ENCODE measurements at regions not wholly inside any gene's neighbourhood (a gene's known extent, or its start where the extent isn't known, plus 50 kb on each side); places are given as distances from the start of the nearest gene placed in this dataset.

DNA sequence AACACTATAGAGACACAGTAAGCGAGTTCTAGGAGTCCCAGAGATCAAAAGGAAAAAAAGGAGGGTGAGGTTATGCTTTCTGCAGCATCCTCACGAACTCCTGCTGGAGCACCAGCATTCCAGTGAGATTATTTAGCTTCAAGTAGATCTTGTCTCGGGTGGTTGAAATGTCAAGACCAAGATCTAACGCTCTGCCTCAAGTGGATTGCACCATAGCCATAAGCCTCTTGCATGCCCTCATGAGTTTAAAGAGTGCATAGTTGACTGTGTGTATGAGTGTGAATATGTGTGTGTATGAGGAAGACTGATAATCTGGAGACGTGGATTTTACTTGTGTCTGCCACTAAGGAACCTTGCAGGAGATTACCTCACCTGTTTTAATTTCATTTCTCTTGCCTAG, 335.3 kb upstream of the ADAMTSL1 start:
- Mint-ChIP-seq H3K27me3 (ENCODE audit: low read depth) (peaks cover 7% of the 10 kb centered on the region), H3K4me3 (no peak overlapping the region), H3K9me3 (peaks cover 0 to 2% of the 10 kb centered on the region in 2 donors), H3K36me3 (ENCODE audit: insufficient read depth in 2 of 2) (no peaks in the 10 kb centered on the region), H3K4me1 (ENCODE audit: low read depth) (no peaks in the 10 kb centered on the region), H3K27ac (no peak overlapping the region)
- ATAC-seq (replicated peaks in 1 of 2): no peak
- no peak for DNase-seq

DNA sequence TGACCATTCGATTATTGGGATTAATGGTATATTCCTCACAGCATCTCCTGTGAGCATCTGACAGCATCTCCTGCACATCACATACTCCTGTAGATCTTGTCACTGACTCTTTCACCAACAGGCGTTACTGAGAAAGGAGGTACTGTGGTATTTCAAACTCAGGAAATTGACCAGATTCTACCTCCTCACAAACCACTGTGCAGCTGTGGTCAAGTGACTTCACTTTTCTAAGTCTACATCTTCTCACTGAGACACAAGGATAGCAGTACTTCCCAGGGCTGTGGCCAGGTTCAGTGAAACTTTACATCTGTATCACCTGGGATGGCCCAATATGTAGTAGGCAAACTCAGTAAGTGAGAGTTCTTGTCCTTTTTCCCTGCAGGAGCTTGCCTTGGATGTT, 332.3 kb upstream of the ADAMTSL1 start:
- H3K36me3 Mint-ChIP-seq (ENCODE audit: insufficient read depth in 2 of 2): no peaks in the 10 kb centered on the region
- no peak overlapping the region for H3K27ac Mint-ChIP-seq
- ATAC-seq (replicated peaks in 1 of 2): no peak
- H3K4me3 Mint-ChIP-seq: no peak overlapping the region
- no peak for DNase-seq
- H3K4me1 Mint-ChIP-seq (ENCODE audit: low read depth): no peaks in the 10 kb centered on the region
- H3K9me3 Mint-ChIP-seq: no peaks in the 10 kb centered on the region
- peaks cover 2% of the 10 kb centered on the region for H3K27me3 Mint-ChIP-seq (ENCODE audit: low read depth)

- no peak overlapping the region for H3K27ac Mint-ChIP-seq
- H3K36me3 Mint-ChIP-seq (ENCODE audit: insufficient read depth in 2 of 2): no peaks in the 10 kb centered on the region
- ATAC-seq (replicated peaks in 1 of 2): no peak
- H3K27me3 Mint-ChIP-seq (ENCODE audit: low read depth): no peaks in the 10 kb centered on the region
- DNase-seq: no peak
- H3K9me3 Mint-ChIP-seq: no peaks in the 10 kb centered on the region
- H3K4me1 Mint-ChIP-seq (ENCODE audit: low read depth): no peaks in the 10 kb centered on the region
- no peak overlapping the region for H3K4me3 Mint-ChIP-seq
Measured at GRCh38 chr9:18143073-18143745, 330.7 kb upstream of the ADAMTSL1 start.

- H3K27ac Mint-ChIP-seq: no peak overlapping the region
- ATAC-seq (replicated peaks in 1 of 2) (no peak), DNase-seq (no peak)
- H3K4me3 Mint-ChIP-seq: no peak overlapping the region
- H3K27me3 Mint-ChIP-seq (ENCODE audit: low read depth): no peaks in the 10 kb centered on the region
- H3K36me3 Mint-ChIP-seq (ENCODE audit: insufficient read depth in 2 of 2): no peaks in the 10 kb centered on the region
- no peaks in the 10 kb centered on the region for H3K4me1 Mint-ChIP-seq (ENCODE audit: low read depth)
- peaks cover 2 to 7% of the 10 kb centered on the region in 2 donors for H3K9me3 Mint-ChIP-seq
Measured at GRCh38 chr9:18146329-18146728, 327.6 kb upstream of the ADAMTSL1 start.

DNA sequence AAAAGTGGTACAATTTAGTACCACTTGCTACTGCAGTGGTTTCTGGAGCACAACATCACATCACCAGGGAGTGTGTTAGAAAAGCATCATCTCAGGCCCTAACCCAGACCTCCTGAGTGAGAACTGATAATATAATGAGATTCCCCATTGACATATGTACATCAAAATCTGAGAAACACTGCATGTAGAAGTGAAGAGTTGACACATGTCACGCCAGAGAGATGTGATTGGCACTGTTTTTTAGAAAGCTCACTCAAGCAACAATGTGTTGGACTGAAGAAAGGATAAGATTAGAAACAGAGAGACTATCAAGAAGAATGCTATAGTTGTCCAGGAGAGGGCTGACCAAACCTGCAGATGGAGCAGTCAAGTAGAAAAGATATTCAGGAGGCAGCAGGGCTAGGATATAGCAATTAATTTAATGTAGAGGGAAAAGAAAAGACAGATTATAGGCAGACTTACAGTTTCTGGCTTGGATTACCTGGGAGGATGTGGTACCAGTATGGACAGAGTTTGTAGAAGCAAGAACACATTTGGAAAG, 324.4 kb upstream of the ADAMTSL1 start:
- H3K36me3 Mint-ChIP-seq (ENCODE audit: insufficient read depth in 2 of 2): no peaks in the 10 kb centered on the region
- no peak overlapping the region for H3K4me3 Mint-ChIP-seq
- no peaks in the 10 kb centered on the region for H3K27me3 Mint-ChIP-seq (ENCODE audit: low read depth)
- DNase-seq (no peak), ATAC-seq (replicated peaks in 1 of 2) (no peak)
- no peak overlapping the region for H3K27ac Mint-ChIP-seq
- no peaks in the 10 kb centered on the region for H3K4me1 Mint-ChIP-seq (ENCODE audit: low read depth)
- H3K9me3 Mint-ChIP-seq: peaks cover 2 to 7% of the 10 kb centered on the region in 2 donors

- ATAC-seq (replicated peaks in 1 of 2) (no peak), DNase-seq (no peak)
- Mint-ChIP-seq H3K27me3 (ENCODE audit: low read depth) (no peaks in the 10 kb centered on the region), H3K27ac (no peak overlapping the region), H3K9me3 (peaks cover 2 to 5% of the 10 kb centered on the region in 2 donors), H3K36me3 (ENCODE audit: insufficient read depth in 2 of 2) (peaks cover 0 to 1% of the 10 kb centered on the region in 2 donors), H3K4me3 (no peak overlapping the region), H3K4me1 (ENCODE audit: low read depth) (no peaks in the 10 kb centered on the region)
Measured at GRCh38 chr9:18154661-18155060, 319.3 kb upstream of the ADAMTSL1 start.

DNA sequence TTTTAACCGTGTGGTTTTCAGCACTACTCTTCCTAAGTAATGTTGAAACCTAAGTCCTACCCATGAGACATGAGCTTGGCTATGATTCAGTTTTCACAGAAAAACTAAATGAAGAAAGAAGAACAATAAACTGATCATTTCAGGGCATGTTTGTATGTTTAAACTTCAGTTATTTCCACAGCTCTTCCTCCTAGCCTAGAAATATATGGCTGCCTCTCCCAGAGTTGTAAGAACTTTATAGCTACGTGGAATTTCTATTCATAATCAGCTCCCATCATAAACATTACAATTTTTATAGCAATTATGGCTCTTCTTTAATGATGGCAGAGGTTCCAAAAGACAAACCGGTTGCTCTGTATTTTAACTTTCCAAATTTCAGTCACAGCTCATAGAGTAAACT, 314.7 kb upstream of the ADAMTSL1 start:
- no peak overlapping the region for H3K4me3 Mint-ChIP-seq
- DNase-seq (no peak), ATAC-seq (replicated peaks in 1 of 2) (no peak)
- H3K36me3 Mint-ChIP-seq (ENCODE audit: insufficient read depth in 2 of 2): peaks cover 0 to 1% of the 10 kb centered on the region in 2 donors
- no peaks in the 10 kb centered on the region for H3K4me1 Mint-ChIP-seq (ENCODE audit: low read depth)
- peak overlapping the region; percentile 38 for H3K27ac Mint-ChIP-seq
- peaks cover 0 to 2% of the 10 kb centered on the region in 2 donors for H3K9me3 Mint-ChIP-seq
- no peaks in the 10 kb centered on the region for H3K27me3 Mint-ChIP-seq (ENCODE audit: low read depth)

- Mint-ChIP-seq H3K27ac (no peak overlapping the region), H3K4me3 (no peak overlapping the region), H3K4me1 (ENCODE audit: low read depth) (no peaks in the 10 kb centered on the region), H3K27me3 (ENCODE audit: low read depth) (no peaks in the 10 kb centered on the region), H3K36me3 (ENCODE audit: insufficient read depth in 2 of 2) (peaks cover 0 to 1% of the 10 kb centered on the region in 2 donors), H3K9me3 (peaks cover 0 to 2% of the 10 kb centered on the region in 2 donors)
- DNase-seq (no peak), ATAC-seq (replicated peaks in 1 of 2) (no peak)
Measured at GRCh38 chr9:18163146-18163545, 310.8 kb upstream of the ADAMTSL1 start.

GRCh38 chr9:18167733-18168132, 306.2 kb upstream of the ADAMTSL1 start:
- H3K27ac Mint-ChIP-seq: no peak overlapping the region
- no peaks in the 10 kb centered on the region for H3K36me3 Mint-ChIP-seq (ENCODE audit: insufficient read depth in 2 of 2)
- H3K4me1 Mint-ChIP-seq (ENCODE audit: low read depth): no peaks in the 10 kb centered on the region
- peaks cover 0 to 2% of the 10 kb centered on the region in 2 donors for H3K9me3 Mint-ChIP-seq
- DNase-seq (no peak), ATAC-seq (replicated peaks in 1 of 2) (no peak)
- H3K27me3 Mint-ChIP-seq (ENCODE audit: low read depth): no peaks in the 10 kb centered on the region
- H3K4me3 Mint-ChIP-seq: no peak overlapping the region

- Mint-ChIP-seq H3K4me3 (no peak overlapping the region), H3K4me1 (ENCODE audit: low read depth) (no peaks in the 10 kb centered on the region), H3K27me3 (ENCODE audit: low read depth) (no peaks in the 10 kb centered on the region), H3K27ac (no peak overlapping the region), H3K36me3 (ENCODE audit: insufficient read depth in 2 of 2) (no peaks in the 10 kb centered on the region), H3K9me3 (peaks cover 2 to 6% of the 10 kb centered on the region in 2 donors)
- DNase-seq (no peak), ATAC-seq (replicated peaks in 1 of 2) (no peak)
Measured at GRCh38 chr9:18173923-18174322, 300.0 kb upstream of the ADAMTSL1 start.

- Mint-ChIP-seq H3K27me3 (ENCODE audit: low read depth) (no peaks in the 10 kb centered on the region), H3K36me3 (ENCODE audit: insufficient read depth in 2 of 2) (no peaks in the 10 kb centered on the region), H3K27ac (no peak overlapping the region), H3K9me3 (peaks cover 2% of the 10 kb centered on the region in 2 donors), H3K4me1 (ENCODE audit: low read depth) (no peaks in the 10 kb centered on the region), H3K4me3 (no peak overlapping the region)
- DNase-seq (no peak), ATAC-seq (replicated peaks in 1 of 2) (no peak)
Measured at GRCh38 chr9:18182636-18183035, 291.3 kb upstream of the ADAMTSL1 start.

GRCh38 chr9:18183974-18184373, 290.0 kb upstream of the ADAMTSL1 start:
- Mint-ChIP-seq H3K27ac (no peak overlapping the region), H3K36me3 (ENCODE audit: insufficient read depth in 2 of 2) (no peaks in the 10 kb centered on the region)
- DNase-seq: no peak

DNA sequence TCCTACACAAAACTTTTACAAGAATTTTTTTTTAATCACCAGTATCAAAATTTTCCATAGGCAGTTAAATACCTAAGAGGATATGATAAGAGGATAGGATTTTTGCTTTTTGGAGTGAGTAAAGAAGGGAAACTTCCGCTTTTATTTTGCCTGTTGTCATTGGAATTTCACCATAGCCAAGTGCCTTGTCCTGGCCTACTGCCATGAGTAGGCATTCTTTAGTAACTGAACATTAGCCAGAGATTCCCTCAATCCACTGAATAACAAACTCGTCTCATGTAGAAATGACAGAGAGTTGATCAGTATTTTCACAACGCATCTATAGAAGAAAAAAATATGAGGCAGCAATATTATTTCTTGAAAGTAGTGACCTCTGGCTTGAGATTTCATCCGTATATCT, 289.6 kb upstream of the ADAMTSL1 start:
- peaks cover 0 to 2% of the 10 kb centered on the region in 2 donors for H3K9me3 Mint-ChIP-seq

More at GRCh38 chr9:18183974-18184373, 290.0 kb upstream of the ADAMTSL1 start:
- no peaks in the 10 kb centered on the region for H3K27me3 Mint-ChIP-seq (ENCODE audit: low read depth)
- H3K4me3 Mint-ChIP-seq: no peak overlapping the region
- peaks cover 0 to 2% of the 10 kb centered on the region in 2 donors for H3K9me3 Mint-ChIP-seq
- no peaks in the 10 kb centered on the region for H3K4me1 Mint-ChIP-seq (ENCODE audit: low read depth)
- no peak for ATAC-seq (replicated peaks in 1 of 2)

GRCh38 chr9:18185196-18185595, 288.8 kb upstream of the ADAMTSL1 start:
- H3K4me3 Mint-ChIP-seq: no peak overlapping the region

More for the DNA sequence above, 289.6 kb upstream of the ADAMTSL1 start:
- Mint-ChIP-seq H3K27ac (no peak overlapping the region), H3K4me1 (ENCODE audit: low read depth) (no peaks in the 10 kb centered on the region), H3K36me3 (ENCODE audit: insufficient read depth in 2 of 2) (no peaks in the 10 kb centered on the region), H3K4me3 (no peak overlapping the region), H3K27me3 (ENCODE audit: low read depth) (no peaks in the 10 kb centered on the region)
- ATAC-seq (replicated peaks in 1 of 2) (no peak), DNase-seq (no peak)

More at GRCh38 chr9:18185196-18185595, 288.8 kb upstream of the ADAMTSL1 start:
- Mint-ChIP-seq H3K4me1 (ENCODE audit: low read depth) (no peaks in the 10 kb centered on the region), H3K27ac (no peak overlapping the region), H3K27me3 (ENCODE audit: low read depth) (no peaks in the 10 kb centered on the region), H3K9me3 (peaks cover 0 to 2% of the 10 kb centered on the region in 2 donors), H3K36me3 (ENCODE audit: insufficient read depth in 2 of 2) (no peaks in the 10 kb centered on the region)
- no peak for ATAC-seq (replicated peaks in 1 of 2)
- no peak for DNase-seq
